ENCODE measurements at regions not wholly inside any gene's neighbourhood (a gene's known extent, or its start where the extent isn't known, plus 50 kb on each side); places are given as distances from the start of the nearest gene placed in this dataset.

DNA sequence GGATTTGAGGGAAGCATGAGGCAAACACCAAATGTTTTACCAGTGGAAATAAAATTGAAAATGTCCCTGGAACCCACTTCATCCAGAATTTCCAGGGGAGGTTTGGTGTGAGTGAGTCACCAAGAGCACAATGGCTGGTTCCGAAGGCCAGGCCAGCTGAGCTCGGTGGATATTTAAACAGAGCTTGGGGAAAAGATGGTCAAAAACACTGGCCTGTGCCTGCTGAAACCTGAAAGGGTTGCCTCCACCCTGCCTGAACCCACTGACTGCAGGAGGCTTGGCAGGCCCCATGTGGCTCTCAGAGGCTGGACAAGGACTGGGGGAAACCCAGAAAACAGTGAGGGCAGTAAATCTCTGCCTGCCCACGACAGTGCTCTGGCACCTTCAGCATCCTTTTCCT, 93.9 kb downstream of the TTC32 start:
- DNase-seq, result no peak

DNA sequence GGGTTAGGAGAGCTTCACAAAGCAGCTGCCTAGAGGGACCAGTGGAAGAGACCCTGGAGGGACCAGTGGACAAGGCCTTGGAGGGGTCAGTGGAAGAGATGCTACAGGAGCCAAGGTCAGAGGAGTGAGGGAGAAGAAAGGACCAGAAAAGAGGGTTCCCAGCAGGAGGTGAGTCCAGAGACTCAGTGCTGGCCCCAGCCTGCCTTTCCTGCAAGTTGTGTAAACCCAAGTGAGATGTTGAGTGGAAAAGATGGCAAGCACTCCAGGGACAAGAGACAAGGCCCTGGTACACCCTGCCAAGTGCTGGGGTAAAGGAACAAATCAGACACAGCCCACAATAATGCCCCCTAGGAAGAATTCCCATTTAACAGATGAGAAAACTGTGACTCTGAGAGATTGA, 94.4 kb downstream of the TTC32 start:
- no peak for DNase-seq

DNA sequence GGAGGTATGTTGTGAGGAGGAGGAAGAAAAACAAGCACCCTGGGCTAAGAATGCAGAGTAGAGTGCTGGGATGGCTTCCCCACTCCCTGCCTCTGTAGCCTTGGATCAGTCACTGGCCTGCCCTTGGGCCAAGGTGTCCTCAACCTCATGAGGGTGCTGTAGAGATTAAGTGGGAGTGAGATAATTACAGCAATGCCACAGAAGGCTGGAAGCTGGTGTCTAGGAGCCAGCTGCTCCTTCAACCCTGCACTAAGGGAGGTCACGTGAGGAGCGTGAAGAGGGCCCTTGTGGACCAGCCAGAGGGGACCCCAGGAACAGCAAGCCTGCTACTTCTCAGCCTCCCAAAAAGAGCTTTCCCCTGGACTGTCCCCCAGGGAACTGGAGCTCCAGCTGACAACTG, 95.2 kb downstream of the TTC32 start:
- DNase-seq, result peak; percentile 67

DNA sequence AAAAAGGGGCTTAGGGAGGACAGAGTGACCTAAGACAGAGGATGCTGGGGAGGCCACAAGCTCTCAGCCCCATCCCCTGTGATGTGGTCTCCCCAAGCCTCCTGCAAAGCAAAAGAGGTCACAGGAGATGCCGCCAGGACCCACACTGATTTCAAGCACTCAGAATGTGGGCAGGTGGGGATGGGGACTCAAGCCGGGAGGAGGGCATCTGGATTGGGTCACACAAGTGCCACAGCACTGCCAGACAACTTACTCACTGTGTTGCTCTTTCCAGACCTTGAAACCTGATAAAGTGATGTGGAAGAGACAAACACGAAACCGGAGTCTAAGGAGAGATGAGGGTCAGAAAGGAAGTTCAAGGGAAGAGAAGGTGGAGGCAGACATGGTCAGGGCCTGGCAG, 95.7 kb downstream of the TTC32 start:
- DNase-seq, result no peak

DNA sequence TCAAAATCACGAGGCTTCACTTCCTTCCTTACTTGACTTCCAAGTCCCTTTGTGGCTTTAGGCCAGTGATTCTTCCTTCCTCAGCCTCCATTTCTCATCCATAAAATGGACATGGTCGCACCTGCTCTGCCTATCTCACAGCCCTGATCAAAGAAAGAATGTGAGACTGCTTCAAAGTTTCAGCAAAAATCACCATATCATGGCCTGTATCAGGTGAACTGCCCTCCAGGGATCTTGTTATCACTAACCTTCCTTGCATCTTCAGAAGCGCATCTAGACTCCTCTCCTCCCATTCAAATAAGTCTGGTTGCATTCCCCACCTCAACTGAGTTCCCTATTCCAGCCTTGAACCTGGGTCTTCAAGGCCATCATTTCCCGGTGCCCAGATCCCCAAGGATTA, 96.5 kb downstream of the TTC32 start:
- no peak for DNase-seq

DNA sequence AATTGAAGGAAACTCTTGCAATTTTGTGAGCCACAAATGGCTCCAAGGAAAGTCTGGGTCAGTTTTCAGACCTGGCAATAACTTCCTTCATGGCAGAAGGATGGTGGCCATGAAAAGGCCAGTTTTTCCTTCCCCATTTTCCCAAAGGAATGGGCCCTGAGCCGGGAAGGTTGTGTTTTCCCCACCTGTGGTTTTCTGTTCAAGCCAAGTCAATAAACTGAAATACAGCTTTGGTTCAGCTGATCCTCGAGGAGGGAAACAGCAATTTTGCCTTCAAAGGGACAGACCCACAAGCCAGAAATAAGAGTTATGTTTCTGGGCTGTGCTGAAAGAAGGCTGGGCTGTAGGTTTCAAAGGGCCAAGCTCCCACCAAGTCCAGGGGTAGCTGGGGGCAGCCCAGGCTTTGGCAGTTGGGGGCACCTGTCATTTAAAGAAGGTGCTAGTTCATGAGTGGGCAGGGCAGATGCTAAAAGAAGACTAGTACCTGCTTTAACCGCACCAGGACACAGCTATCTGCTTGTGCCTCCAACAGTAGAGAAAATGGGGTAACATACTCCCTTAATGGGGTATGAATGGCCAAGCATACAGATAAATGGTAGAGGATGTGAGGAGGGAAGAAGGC, 97.0 kb downstream of the TTC32 start:
- DNase-seq, result no peak

DNA sequence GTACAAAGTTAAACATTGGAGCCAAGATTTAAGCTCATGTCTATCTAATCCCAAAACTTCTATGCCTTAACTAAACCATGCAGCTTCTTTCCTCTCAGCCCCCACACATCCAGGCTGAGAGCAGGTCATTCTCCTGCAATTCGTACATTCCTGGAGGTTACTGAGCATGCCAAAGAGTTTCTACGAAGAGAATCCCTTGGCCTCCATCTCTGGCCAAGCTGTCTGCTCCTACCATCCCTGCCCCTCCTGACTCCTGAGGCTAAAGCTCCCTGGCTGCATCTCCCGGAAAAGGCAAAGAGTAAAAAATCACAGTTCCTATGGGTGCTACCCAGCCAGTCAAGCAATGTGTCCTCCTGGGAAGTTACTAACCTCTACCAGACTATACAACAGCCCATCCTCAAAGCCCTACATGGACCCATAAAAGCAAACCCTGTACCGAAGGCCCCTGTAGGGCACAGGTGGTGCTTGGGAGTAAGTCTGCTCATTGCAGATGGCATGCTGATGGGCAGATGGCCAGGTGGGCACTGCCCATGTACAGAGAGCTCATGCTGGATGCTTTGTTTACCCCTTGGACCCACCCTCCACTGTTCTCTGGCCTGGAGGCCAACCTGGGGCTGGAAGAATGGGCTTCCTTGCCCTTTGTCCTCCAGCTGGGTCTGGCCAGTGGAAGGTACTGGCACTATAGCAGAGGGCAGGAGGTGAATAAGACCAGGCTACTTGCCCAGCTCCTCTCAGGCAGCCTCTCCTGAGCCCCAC, 99.5 kb downstream of the TTC32 start:
- no peak for DNase-seq

DNA sequence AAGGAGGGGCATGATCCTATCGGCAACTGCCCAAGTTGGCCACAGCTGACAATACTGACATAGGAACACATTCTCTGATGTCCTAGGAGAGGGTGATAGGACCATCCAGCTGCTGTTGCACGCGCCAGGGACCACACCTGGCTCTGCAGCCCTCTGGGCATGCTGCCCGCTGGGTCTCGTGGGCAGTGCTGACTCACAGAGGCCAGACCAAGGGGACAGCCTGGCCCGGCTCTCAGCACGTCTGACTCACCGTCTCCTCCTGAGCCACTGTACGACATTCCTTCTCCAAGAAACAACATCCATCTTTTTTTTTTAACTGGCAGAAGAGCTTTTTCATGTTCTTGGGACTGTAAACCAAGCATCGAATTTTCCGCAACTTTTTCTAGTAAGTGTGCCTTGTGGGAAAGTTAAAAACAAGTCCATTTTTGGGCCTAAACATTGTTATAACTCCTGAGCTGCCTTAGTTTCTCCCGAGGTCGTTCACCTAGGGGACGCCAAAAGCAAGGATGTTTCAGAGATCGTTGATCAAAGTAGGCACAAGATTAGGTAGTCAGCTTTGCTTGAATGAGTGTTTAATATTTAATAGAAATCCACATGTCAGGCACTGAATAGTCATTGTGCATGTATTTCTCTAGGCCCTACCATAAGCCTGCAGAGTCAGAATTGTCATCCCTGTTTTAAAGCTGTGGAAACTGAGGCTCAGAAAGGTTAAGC, 100.3 kb downstream of the TTC32 start:
- DNase-seq, result no peak

DNA sequence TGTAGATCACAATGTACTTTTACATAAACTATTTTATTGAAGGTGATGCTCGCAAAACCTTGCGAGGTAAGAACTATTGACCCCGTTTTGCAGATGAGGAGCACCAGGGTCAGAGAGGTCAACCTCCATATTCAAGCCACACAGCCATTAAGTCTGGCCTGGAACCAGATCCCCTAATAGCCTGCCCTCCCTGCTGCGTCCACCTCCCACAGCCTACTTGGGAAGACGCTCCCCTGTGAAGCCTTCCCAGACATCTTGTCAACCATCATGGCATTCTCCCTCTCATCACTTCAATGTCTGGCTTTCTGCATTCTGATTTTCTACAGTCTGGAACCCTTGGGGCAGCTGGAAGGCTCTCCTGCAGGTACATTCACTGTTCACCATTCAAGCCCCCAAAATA, 101.0 kb downstream of the TTC32 start:
- DNase-seq, result no peak

DNA sequence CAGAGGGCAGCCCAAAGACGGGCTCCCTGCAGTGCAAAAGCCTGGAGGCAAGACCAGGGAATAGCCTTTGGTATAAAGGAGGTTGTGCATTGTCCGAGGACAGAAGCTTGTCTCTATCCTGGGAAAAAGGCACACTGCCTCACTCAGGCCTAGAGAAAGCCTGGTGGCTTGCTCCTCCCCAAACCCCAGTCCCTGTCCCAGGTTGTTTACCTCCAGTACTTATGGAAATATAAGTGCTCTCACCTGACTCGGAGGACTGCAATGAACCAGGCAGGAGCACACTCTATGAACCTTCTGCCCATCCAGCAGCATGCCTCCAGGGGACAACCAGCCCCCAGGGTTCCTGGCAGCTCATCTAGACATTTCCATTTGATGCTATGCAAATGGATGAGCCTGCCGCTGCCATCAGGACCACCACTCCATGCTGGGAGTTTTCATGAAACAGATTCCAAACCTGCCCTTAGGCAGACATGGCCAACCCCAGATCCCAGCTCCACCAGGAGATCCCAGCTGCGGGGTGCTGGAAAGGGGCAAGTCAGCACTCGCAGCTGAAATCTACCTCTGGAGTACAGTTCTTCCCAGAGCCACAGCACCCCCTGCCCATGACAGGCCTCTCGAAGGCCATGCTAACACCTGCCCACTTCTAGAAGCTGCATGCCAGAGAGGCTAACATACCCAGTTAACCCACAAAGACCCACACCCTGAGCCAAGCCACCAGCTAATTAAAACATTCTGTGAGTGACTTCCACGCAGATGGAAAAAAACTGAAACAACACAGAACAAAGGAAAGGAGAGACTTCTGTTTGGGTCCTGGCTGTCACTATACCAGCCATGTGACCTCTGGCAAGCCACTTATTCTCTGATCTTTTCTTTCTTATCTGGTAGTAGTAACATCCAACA, 101.7 kb downstream of the TTC32 start:
- DNase-seq, result peak; percentile 13

DNA sequence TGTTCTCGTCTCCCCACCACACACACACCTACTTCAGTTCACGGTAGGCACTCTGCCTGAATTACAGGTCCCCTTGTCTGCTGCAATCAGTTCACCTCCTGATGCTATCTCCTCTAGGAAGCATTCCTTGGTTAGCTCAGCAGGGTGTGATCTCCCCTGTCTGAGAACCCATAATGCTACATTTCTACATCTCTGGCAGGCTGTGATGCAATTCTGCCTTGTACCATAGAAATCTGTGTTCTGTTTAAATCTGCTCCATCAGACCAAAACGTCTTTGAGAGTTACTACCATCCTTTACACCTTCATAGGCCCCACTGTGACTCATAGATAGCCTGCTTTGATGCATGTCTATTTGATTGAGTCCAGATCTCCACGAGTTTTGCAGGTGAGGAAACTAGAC, 103.9 kb downstream of the TTC32 start:
- DNase-seq, result no peak

DNA sequence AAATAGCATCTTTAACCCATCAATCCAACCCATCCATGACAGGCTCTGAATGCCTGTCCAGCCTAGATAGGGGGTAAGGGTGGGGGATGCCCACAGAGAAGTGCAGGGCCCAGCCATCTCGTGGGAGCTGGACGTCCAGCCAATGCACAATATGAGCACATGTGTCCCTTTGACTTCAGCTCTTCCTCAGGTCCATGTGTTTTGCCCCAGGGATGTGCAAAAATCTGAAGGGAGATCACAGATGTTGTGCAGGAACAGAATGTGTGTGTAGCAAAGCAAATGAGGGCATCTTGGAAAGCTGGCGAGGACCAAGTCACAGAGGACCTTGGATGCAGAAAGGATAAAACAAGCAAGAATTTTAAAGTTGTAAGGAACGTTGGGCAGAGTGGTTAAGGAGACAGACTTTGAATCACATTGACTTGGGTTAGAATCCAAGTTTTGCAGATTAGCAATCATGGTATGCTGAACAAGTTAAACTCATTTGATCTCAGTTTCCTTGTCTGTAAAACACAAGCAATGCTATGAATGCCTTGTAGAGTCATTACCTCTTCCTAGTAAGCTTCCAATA, 104.5 kb downstream of the TTC32 start:
- no peak for DNase-seq

DNA sequence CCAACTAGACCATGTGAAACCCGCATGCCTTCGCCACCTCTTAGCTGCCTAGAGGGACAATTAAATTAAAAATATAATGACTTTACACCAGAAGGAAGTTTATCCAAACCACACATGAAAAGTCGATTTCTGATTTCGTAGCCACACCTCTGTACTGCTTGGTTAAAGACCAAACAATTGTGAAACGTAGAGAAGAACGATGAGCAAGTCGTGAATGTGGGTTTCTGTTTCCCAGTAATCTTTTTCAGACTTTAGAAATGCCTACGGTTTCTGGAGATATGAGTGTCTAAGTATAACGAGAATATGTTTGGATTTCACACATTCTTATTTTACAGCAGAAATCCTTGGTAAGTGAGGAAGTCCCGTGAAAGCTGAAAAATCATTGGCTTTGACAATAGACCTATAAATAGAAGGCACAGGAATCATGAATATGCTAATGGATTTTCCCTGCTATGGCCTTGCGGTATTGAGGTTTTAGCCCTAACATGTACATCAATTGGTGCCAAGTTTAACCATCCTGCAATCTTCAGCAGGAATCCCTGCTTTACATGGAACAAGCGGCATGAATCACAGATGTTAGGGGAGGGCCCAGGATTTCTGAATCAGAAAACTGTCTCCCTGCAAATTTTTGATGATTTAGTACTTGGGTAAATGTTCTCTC, 105.6 kb downstream of the TTC32 start:
- DNase-seq, result peak; percentile 19

DNA sequence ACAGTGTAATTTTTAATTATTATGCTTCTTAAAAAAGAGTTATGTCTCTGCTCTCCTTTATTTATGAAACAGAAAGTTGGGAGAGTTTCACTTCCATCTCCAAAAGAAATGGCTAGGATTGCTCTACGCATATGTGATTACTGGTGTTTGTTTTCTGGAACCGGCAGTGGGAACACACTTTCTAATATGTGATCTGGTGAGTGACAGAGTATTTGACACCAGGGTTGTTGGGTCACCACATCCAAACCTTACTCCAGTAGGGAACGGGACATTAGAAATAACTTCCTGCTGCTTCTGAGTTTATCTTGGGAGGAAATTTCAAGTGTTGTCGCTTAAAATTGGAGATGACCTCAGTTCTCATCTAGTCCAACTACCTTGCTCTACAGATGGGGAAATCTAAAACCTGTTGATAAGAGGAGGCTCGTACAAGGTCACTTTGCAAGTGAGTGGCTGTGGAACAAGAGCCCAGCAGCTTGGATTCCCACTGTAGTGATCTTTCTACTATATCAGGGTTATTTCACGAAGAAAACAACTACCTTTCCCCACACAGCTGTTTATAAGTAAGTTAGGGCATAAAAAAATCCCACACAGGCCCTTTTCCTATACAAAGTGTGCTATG, 108.5 kb downstream of the TTC32 start:
- no peak for DNase-seq

DNA sequence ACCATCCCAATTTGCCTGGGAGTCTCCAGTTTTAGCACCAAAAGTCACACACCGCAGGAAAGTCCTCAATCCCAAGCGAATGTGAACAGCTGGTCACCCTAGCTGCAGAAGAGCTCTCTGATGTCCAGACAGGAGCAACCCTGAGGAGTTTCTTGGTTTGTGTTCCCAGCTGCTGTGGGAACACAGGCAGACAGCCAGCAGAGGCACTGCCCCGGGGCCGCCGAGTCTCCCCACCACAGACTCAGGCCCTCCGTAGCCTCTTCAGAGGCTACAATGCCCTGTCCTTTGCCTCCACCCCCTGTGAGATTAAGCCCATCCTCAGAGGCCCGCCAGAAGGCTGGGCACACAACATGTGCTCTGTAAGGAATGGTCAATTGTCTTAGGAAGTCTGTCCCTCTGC, 111.5 kb downstream of the TTC32 start:
- no peak for DNase-seq

DNA sequence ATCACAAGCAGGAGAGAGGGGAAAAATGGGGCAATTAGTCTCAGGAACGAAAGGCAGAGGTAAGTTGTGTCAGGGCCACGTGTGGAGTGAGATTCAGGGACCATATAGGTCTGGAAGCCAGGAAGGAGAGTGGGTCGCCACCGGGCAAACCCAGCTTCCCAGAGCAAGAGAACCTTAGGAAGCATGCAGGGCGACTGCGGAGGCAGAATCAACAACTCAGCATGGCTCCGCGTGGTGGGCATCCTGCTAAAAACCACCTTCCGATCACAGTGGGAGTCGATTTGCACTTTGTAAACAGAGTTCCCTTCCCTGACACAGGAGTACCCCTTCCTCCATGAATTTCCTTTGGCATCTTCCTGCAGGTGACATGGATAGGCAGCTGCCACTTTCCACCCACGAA, 114.6 kb downstream of the TTC32 start:
- DNase-seq, result no peak

DNA sequence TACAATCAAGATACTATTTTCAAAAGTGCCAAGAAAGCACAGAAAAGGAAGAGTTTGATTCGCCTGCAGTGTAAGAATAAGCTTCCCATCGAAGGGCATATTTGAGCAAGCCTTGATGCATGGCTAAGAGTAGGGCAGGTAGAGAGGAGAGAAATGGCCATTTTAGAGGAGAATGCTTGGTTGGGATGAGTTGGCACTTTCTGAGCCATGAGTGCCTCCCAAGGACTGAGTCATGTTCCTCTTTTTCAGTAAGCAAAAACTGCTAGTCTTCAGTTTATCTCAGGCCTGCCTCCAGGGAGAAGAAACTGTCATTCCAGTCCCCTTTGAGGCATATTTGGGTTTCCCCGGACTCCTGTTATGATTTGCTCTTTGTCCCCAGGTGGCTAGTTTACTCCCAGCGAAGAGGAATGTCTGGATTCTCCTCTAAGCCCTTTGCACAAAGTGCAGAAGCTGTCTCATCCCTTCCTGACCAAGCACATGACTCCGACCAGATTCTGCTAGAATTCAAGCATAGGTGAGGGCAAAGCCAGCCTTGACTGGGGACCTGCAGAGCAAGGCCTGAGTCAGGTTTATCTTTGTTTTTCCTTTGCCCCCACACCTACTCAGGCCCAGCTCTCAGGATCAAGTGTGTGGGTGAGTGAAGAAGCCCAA, 115.2 kb downstream of the TTC32 start:
- no peak for DNase-seq

DNA sequence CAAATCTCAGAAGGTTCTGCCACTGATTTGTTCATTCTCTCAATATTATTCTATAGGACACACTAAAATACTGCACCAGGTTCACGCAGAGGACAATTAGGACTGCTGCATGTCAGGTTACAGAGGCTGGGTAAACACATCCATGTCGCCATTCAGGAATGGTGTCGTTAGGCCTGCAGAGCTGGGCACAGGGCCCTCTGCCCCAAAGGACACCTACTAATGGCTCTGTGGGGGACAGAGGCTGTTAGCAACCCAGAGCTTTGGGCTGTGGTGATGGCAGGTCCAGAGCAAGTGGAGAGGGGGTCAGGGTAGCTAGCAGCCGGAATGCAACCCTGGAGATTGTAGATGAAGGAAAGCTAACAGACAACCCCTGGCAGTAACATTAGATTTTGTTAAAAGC, 115.9 kb downstream of the TTC32 start:
- DNase-seq, result no peak

DNA sequence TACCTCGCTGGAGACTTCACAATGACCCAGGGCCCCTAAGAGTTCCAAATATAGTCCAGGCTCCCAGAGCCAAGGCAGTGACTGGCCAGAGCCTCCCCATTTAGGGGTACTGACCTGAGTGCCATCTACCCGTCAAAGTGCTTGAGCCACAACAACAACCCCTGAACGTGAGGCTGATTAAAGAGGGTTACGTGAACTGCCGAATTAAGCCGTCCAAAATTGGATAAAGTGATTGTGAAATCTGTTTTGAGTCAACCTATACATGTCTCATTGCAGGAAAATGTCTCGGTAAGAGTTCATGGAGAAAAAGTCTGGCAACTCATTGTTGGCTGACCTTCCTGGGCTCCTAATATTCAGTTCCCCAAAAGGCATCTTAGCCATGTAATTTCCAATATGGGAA, 116.3 kb downstream of the TTC32 start:
- no peak for DNase-seq

DNA sequence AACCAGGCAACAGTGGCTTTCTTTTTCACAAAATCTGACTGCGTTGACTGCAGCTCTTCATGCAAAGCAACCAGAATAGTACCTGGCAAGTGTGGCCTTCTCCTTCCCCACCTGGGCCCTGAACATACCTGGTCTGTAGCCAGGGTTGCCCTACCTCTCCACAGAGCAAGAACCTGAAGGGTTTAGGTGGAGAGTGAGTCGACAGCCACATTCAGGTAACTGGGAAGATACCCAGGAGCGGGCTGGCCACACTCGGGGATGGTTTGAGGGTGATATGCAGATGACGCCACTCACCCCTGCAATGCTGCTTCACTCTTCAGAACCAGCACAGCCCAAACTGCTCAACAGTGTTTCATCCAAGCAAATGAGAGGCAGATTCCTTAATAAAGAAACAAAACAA, 117.3 kb downstream of the TTC32 start:
- no peak for DNase-seq

DNA sequence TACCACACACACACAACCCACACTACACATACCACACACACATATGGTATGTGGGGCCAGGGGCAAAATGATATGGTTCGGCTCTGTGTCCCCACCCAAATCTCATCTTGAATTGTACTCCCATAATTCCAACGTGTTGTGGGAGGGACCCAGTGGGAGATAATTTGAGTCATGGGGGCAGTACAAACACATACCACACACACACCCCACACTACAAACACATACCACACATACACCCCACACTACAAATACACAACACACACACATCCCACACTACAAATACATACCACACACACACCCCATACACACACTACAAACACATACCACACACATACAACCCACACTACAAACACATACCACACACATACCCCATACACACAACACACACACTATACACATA, 117.8 kb downstream of the TTC32 start:
- no peak for DNase-seq
